ENCODE measurements at regions not wholly inside any gene's neighbourhood (a gene's known extent, or its start where the extent isn't known, plus 50 kb on each side); places are given as distances from the start of the nearest gene placed in this dataset.
"Not testable (repeated sequence)": the region's sequence is repeated elsewhere in the genome, so short reads cannot be mapped to it uniquely, and the experiment has no call there.

GRCh38 chr18:1785980-1786379 lies 785.3 kb downstream of the METTL4 start:
- not testable (repeated sequence) for TF ChIP-seq CTCF (IDR thresholded peaks at IDR 0.05; ENCODE audit: low read depth, low read length); POLR2A (IDR thresholded peaks at IDR 0.05; ENCODE audit: extremely low read depth, insufficient read length); MAX (IDR thresholded peaks at IDR 0.05; ENCODE audit: low read depth, low read length); MYC (IDR thresholded peaks at IDR 0.05; ENCODE audit: low read depth, low read length)
